ENCODE measurements at regions not wholly inside any gene's neighbourhood (a gene's known extent, or its start where the extent isn't known, plus 50 kb on each side); places are given as distances from the start of the nearest gene placed in this dataset.
"Not testable (repeated sequence)": the region's sequence is repeated elsewhere in the genome, so short reads cannot be mapped to it uniquely, and the experiment has no call there.

DNA sequence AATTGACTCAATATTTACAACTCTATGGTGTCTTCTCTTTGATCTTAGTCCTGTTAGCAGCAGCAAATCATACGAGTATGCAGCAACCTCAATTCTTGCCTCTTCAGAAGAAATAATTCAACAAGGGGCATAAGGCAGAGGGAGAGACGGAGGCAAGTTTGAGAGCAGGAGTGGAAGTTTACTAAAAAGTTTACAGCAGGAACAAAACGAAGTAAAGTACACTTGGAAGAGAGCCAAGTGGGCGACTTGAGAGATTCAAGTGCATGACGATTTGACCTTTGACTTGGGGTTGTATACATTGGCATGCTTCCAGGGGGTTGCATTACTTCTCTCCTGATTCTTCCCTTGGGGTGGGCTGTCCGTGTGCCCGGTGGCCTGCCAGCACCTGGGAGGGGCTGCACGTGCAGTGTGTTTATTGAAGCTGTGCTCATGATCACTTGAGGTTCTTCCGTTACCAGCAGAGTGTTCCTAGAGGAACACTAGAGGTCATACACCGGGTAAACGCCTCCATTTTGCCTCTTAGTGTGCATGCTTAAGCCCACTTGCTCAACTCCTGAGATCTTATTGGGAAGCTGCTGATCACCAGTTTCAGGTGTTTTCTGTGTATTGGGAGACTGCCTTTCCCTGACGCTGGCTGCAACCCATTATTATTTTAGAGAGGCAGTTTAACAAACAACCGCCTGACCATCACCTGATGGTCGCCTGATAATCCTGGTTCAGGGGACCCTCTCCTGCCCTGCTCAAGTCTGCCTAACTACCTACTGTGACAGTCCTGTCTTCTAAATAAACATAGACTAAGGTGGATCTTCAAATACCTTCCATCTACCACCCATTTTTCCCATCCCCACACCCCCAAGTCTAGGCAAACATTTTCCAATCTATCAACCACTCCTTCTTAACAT is 172.4 kb upstream of the MYLIP start:
- no peak for DNase-seq (ENCODE audit: low spot score)

DNA sequence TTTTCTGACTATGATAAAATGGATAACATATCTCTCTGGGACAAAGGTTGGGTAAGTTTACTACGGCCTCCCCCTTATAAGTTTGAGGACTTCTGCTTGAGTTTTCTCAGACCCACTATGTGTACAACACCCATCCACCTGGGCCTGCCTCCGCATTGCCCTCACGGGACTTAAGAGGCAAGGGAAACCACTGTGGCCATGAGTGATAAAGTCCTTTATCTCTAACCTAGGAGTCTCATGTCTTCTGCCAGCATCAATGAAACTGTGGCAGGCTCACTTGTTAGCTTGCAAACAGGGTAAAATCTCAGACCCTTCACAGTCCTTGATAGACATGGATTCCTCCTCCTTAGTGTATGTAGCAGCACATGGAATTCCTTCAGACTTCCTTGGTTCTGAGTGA is 173.4 kb upstream of the MYLIP start:
- DNase-seq (ENCODE audit: low spot score), result no peak

DNA sequence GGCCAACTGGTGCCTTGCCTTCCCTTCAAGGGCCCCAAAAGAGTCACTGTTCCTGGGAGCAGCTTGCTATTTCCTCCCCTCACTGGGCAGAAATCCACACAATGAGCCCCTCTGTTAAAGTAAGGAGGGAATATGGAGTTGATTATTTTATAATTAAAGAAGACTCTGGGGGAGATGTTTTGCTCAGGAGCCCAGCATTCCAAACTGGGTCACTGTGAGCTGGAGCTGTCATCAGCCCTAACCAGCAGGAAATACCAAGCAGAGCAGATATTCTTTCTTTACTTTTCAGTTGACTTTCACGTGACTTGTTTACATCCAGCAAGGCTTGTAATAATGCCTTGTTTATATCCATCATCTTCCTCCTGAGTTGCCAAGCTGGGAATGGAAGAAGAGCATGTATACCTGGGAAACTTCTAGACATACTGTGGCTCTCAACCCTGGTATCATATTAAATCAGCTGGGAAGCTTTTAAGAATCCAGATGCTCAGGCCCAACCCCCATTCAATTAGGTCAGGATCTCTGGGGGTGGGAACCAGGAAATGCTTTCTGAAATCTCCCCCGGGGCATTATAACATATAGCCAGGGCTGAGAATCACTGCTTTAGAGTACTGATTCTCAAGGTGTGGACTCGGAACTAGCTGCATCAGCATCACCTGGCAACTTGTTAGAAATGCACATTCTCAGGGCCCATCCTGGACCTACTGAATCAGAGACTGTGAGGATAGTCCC is 175.6 kb upstream of the MYLIP start:
- no peak for DNase-seq (ENCODE audit: low spot score)

DNA sequence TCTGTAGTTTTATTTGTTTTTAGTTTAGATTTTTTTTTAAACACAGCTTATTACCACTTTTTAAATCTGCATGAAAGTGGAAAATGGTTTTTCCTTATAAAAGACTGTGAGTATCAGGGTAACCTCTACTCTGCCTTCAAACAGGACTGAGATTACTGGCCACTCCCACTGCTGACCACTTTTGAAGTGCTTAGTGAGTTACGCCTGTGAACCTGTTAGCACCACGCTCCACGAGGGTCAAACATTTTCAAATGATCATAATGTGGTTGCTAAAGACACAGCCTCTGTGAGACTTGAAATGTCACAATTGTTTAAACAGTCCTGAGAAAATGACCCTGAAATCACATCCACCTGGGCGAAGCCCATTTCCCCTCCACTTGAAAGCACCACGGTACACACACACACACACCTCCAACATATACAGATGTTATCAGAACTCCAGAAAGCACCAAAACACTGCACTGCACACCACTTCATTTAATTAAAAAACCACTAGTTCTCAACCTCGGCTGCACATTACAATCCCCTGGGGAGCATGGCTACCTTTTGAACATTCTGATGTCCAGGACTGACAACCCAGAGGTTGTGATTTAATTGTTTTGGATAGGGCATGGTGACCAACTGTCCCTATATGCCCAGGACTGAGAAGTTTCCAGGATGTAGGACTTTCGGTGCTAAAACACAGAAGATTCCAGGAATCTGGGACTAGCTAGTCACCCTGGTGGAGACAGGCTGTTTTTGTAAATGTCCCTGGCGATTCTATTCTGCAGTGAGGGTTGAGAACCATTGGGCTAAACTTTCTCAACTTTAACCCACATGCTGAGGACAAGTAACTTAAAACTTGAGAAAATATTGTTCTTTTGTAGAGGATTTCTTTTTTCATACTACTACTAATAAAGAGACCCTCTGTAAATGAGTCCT is 176.4 kb upstream of the MYLIP start:
- peak; percentile 82 for DNase-seq (ENCODE audit: low spot score)

DNA sequence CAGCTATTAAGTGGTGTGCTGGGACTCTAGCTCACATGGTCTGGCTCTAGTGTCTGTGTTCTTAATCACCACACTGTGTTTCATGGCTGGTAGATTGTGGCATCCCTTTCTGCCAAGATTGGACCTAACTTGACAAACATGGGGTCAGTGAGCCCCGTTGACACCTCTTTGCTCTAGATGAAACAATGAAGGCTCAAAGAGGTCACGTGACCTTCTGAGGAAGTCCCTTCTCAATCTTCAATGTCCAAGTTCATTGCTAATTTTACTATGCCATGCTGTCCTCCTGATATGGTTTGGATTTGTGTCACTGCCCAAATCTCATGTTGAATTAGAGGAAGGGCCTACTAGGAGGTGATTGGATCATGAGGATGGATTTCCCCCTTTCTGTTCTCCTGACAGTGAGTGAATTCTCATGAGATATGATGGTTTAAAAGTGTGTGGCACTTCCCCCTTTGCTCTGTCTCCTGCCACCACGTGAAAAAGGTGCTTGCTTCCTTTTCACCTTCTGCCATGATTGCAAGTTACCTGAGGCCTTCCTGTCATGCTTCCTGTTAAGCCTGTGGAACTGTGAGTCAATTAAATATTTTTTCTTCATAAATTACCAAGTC is 177.8 kb upstream of the MYLIP start:
- DNase-seq (ENCODE audit: low spot score), result no peak

DNA sequence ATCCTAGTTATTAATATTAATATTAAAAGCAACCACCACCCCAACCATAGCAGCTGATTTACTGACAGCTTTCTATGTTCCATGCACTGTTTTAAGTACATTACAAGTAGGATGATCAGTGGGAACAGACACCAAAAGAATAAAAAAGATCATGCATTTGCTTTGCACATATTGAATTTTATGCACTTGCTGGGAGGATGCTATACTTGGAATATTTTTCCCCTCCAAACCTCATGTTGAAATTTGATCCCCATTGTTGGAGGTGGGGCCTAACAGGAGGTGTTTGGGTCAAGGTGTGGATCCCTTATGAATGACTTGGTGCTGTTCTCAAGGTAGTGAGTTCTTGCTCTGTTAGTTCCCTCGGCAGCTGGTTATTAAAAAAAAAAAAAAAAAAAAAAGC is 178.9 kb upstream of the MYLIP start:
- DNase-seq (ENCODE audit: low spot score), result no peak

DNA sequence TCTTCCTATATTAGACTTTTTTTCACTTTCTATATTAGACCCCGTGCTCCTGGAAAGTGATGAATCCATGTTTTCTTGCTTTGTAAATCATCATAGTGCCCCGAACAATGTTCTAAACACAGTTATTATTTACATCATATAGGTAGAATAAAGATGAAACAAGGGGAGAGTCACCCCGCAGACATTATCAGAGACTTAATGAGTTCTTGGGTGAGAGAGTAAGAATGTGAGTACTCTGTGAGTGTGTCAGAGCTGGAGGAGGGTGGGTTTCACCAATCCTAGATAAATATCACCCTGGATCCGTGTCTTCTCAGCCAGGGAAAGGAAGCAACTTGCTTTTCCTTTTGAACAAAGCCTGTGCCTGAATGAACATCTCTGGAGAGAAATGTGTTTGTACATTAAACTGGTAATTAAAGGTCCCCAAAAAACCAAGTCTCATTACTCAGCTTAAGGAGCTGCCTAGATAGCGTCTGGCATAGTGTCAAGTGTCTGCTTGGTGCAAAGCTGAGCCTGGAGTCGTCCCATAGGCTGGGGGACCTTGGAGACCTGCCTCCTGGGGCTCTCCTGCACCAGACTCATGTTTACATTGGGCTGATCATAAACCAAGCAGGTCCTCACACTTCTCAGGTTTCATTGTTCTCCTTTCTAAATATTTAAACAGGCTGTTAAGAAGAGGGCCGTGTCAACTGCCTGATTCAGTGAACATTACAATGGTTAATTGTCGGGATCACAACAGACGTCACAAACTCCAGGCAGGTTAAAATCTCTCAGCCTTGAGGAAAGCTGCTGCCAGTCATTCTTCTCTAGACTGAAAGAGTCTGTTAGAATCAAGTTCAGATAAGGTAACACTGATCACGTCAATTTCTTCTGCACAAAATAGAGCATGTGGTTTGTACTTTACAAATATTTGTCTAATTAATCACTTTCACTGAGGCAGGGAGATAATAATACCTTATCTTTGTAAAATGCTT is 179.7 kb upstream of the MYLIP start:
- no peak for DNase-seq (ENCODE audit: low spot score)

DNA sequence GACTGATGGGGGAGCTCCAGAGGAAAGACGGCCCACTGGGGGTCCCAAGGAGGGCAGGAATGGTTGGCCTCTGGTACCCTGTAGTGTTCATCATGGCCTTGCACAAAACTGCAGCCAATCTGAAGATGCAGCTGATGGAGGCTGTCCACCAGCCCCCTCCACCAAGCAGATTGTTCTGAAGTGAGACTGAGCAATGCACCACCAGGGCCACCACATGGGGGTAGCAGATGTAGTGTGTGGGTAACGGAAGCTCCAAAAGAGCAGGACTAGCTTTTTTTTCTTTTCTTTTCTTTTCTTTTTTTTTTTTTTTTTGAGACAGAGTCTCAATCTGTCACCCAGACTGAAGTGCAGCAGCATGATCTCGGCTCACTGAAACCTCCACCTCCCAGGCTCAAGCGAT is 181.0 kb upstream of the MYLIP start:
- DNase-seq (ENCODE audit: low spot score), result no peak

DNA sequence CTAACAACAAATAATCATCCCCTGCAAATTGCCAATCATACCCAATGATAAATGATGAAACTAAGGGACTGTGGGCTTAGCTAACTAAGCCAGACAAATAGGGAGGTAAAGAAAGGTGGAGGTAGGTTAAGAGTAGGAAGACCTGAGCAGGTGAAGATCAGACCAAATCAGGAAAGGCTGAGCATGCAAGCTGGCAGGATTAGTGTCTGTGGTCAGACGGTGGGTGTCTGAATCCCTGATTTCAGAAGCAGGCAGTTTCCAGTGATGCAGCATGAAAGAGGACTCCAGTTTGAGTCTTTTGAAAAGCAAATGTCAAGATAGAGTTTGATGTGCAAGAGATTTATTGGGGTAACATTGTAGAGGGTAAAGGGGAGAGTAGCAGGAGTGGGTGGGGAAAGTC is 181.4 kb upstream of the MYLIP start:
- no peak for DNase-seq (ENCODE audit: low spot score)

DNA sequence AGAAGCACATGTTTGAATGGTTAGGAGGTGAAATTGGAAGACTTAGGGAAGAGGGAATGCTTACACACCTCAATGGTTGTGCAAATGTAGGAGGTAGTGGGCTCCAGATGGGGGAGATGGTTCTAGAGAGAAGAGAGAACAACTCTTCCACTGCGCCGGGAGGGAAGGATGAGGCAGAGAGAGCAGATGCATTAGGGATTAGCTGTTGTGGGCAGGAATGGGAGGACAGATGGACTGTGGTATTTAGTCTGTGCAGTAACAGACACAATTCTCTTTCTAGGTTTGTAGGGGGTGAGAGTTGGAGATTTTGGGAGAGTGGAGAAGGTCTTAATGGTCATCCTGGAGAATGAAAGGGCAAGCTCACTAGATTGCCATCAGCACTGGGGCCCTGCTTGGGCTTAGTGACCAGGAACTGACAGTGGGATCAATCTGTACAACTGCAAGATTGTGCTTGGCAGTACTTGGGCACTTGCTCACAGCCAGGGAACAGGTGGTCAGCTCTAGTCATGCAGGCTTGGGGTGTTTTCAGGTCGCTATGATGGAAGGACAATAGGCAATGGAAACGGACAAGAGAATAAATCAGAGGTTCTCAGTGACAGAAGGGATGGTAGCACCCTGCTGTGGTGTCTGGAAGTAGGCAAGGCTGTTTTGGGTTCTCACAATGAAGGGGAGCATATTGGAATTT is 182.0 kb upstream of the MYLIP start:
- DNase-seq (ENCODE audit: low spot score), result no peak

DNA sequence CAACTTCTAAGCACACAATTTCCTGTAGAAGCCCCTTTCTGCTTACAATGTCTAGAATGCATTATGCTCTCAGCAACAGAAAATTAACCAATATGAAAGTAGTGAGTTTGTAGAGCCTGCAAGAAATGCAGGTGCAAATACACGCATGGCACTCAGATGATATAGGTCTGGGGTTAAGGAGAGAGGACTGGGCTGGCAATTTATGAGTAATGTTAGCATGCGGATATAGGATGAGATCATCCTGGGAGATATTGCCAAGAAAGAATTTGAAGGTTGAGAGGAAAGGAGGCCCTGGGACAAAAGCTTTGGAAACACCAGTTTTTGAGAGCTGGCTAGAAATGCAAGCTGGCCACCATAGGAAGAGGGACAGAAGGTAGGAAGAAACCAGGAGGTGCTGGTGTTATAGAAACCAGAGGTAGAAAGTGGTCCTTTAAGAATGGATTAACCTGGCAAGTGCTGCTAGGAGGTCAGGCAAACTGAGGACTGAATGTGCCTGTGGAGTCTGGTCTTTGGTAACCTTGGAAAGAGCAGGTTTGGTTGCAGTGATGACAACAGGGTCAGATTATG is 183.2 kb upstream of the MYLIP start:
- no peak for DNase-seq (ENCODE audit: low spot score)

DNA sequence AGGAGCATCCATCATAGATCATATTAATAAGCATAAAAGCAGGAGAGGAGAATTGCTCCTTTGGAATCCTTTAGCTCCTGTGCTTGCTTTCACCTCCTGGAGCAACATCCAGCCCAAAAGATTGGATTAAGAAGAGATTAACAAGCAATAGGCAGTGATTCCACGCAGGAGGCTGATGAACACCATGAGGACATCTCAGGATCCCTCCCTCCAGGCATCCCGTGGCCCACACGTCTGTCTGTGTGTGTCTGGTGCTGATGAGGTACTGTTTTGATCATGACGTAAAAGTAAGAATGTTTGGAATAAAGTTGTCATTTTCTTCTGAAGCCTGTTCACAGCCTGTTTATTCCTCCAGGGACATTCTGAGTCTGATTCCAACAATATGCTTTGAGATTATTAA is 185.5 kb upstream of the MYLIP start:
- DNase-seq (ENCODE audit: low spot score), result no peak

DNA sequence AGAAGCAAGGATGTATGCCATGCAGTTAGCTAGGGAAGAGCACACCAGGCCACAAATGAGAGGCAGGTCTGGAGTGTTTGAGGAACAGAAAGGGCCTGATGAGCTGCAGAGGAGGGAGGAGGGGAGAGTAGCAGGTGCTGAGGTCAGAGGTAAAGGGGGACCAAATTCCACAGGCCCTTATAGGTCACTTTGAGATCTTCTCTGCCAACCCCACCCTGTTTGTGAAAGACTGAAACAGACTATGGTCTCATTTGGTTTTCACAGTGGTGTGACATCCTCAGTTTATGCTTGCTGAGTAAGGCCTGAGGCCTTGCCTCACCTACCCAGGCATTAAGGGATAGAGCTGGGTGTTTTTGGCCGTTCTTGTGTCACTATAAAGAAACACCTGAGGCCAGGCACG is 187.7 kb upstream of the MYLIP start:
- no peak for DNase-seq (ENCODE audit: low spot score)

DNA sequence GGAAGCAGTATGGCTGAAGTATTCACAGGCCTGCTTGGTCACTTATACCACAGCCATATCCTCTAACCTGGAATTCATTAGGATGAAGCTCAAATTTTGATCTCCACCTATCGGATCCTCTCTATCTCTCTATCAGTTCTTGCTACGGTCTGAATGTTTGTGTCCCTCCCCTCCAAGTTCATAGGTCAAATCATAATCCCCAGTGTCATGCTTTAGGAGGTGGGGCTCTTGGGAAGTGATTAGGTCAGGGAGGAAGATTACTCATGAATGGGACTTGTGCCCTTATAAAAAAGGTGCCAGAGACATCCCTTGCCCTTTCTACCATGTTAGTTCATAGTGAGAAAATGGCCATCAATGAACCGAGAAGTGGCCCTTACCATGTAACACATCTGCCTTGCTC is 190.8 kb upstream of the MYLIP start:
- DNase-seq (ENCODE audit: low spot score), result no peak

DNA sequence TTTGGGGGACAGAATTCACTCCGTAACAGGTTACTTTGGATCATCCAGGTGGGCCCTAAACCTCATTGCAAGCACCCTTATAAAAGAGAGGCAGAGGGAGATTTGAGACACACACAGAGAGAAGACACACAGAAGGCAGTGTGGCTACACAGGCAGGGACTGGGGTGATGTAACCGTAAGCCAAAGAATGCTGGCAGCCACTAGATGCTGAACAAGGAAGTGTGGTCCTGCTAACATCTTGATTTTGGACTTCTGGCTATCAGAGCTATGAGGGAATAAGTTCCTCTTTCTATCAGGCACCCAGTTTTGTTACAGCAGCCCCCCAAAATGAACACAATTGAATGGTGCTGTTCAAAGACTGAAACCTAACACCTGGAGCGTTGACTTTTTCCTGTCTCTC is 191.3 kb upstream of the MYLIP start:
- no peak for DNase-seq (ENCODE audit: low spot score)

DNA sequence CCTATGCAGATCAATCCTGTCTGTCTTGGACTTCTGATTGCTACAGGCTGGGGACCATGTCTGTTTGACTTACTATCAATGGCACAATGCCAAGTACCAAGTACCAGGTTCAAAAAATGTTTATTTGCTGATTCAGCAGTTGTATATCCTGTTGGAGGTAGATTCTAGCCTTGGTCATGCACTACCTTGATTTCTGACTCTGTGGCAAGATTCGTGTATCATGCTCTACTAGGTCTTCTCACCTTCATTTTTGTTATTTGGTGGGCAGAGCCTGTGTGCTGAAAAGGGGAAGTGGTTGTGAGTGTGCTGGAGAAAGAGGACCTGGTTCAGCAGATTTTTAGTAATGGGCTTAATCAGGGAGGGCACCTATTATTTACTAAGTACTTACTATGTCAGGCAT is 192.4 kb upstream of the MYLIP start:
- DNase-seq (ENCODE audit: low spot score), result no peak

DNA sequence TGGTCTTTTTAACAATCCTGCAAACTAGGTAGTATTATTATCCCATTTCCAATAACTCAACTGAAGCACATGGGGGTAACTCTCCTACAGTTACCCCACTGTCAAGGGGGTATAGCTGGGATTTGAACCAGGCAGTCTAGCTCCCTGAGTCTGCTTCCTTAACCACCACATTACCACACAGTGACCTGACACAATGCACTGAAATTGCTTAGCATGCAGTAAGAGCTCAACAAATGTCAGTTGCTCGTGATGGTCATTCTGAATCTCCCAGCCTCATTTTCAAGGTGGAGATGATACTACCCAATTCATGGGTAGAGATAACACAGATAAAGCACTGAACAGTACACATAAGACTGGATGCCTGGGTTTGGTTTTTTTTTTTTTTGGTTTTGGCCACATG is 193.2 kb upstream of the MYLIP start:
- no peak for DNase-seq (ENCODE audit: low spot score)

DNA sequence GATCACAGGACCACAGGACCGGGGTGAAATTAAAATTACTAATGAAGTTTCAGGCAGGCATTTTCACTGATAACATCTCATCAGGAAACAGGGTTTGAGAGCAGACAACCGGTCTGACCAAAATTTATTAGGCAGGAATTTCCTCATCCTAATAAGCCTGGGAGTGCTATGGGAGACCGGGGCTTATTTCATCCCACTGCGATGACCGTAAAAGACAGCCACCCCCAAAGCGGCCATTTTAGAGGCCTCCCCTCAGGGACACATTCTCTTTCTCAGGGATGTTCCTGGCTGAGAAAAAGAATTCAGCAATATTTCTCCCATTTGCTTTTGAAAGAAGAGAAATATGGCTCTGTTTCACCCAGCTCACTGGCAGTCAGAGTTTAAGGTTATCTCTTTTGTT is 197.2 kb upstream of the MYLIP start:
- not testable (repeated sequence) for DNase-seq (ENCODE audit: low spot score)

DNA sequence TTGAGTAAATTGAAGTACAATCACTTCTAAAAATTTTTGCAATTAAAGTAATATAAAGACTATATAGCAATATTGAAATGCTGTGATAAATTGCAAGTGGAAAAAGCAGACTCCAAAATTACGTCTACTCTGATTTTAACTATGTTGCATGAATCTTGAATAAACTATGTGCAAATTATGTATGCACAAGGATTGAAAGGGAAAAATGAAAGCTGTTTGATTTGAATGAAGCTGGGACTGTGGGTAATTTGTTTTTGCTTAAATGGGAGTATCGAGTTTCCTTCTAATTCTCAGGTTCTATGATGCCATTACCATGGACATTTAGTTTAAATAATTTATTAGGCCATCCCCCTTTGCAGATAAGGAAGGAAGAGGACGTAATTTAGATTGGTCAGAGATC is 198.7 kb upstream of the MYLIP start:
- DNase-seq (ENCODE audit: low spot score), result no peak
